GM21360 (cell line): ENCODE measurements at regions not wholly inside any gene's neighbourhood (a gene's known extent, or its start where the extent isn't known, plus 50 kb on each side); places are given as distances from the start of the nearest gene placed in this dataset.

Source experiments
- ATAC-seq: cut with Tn5 transposase; IDR thresholded peaks from one replicate; pipeline ENCODE4 v1.9.1; 2021; ENCODE audit warnings: mild to moderate bottlenecking, moderate library complexity; ENCODE audit not compliant: unreplicated experiment

DNA sequence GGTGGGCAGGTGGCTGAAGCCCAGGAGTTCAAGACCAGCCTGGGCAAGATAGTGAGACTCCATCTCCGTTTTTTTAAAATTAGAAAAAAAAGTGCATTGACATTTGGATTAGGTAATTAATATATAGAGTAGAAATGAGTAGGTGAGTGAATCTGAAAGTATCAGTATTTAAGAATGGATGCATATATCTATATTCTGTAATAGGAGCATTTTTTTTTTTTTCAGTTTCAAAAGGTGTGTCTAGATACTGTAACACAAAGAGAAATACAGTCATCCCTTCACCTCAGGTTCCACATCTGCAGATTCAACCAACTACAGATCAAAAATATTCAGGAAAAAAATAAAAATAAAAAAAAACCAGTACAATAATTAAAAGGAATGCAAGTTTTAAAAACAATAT lies 50.8 kb downstream of the RBM27 start:
- ATAC-seq, result peak; percentile 55

DNA sequence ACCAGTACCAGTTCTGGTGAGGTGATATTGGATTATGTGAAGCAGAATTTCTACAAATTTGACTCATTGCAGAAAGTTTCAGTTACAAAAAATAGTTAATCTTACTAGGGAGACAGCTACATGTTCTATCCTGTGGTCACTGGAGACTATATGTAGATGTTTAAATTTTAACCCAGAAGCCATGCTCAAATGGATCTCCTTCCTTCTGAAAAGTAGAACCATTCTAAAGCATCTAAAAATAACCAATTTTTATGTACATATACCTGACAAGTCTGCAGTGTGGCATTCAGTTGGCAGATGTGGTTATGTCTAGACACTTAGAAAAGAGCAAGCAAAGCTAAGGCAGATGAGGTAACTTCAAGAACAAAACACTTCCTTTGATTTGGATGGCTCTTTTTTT lies 65.5 kb upstream of the POU4F3 start:
- ATAC-seq, result no peak

- ATAC-seq, result no peak
Observed at GRCh38 chr5:146283344-146283761, 55.3 kb upstream of the POU4F3 start.

DNA sequence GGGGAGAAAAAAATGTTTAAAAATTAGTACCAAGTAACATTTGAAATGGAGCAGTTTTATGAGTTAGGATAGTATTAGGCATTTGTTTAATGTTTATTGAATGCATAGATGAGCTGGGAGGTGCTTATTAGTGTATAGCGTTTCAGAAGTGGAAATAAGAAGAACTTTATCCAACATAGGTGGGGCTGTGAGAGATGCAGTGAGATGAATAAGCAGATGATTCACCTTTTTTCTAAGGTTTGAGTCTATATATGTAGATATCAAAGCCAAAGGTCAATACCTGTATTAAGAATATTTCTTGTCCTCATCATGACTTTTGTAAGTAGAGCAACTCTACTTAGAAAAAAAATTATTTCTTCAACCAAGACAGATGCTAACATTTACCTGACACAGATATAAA lies 54.6 kb upstream of the POU4F3 start:
- no peak for ATAC-seq
